Loucy (cell line): ENCODE measurements at regions not wholly inside any gene's neighbourhood (a gene's known extent, or its start where the extent isn't known, plus 50 kb on each side); places are given as distances from the start of the nearest gene placed in this dataset.

Source experiments
- H2AFZ ChIP-seq: fragments of 200-600 bp; sonication (generic); 2 replicates; pipeline ENCODE4 v1.6.0; 2016; ENCODE audit warnings: antibody characterized with exemption, mild to moderate bottlenecking, low read length, moderate library complexity
- H3F3A ChIP-seq: fragments of 200-600 bp; 2 replicates; pipeline ENCODE4 v1.6.0; 2016; ENCODE audit warnings: antibody characterized with exemption, low read depth, mild to moderate bottlenecking
- H3K27me3 ChIP-seq: fragments of 200-600 bp; sonication (generic); 2 replicates; pipeline ENCODE4 v1.6.1; 2014; ENCODE audit warnings: low read length, mild to moderate bottlenecking; ENCODE audit not compliant: insufficient read depth, poor library complexity, severe bottlenecking
- H3K36me3 ChIP-seq: fragments of 200-600 bp; sonication (generic); 2 replicates; pipeline ENCODE4 v1.6.1; 2016; ENCODE audit warnings: low read length; ENCODE audit not compliant: insufficient read depth
- H3K4me1 ChIP-seq: fragments of 200-600 bp; sonication (generic); 2 replicates; pipeline ENCODE4 v1.5.1; 2014; ENCODE audit warnings: low read length, mild to moderate bottlenecking; ENCODE audit not compliant: insufficient read depth, poor library complexity, severe bottlenecking
- H3K4me2 ChIP-seq: fragments of 200-600 bp; sonication (generic); 2 replicates; pipeline ENCODE4 v1.6.0; 2014; ENCODE audit warnings: antibody characterized with exemption, low read length, low read depth, mild to moderate bottlenecking; ENCODE audit not compliant: poor library complexity, severe bottlenecking
- H3K4me3 ChIP-seq: fragments of 200-600 bp; sonication (generic); 2 replicates; pipeline ENCODE4 v1.5.1; 2014; ENCODE audit warnings: low read length, mild to moderate bottlenecking, mixed read lengths; ENCODE audit not compliant: poor library complexity, severe bottlenecking
- H3K79me2 ChIP-seq: fragments of 200-600 bp; sonication (generic); 2 replicates; pipeline ENCODE4 v1.6.1; 2014; ENCODE audit warnings: low read length; ENCODE audit not compliant: insufficient read depth
- H3K9ac ChIP-seq: fragments of 200-600 bp; sonication (generic); 2 replicates; pipeline ENCODE4 v1.6.0; 2014; ENCODE audit warnings: mild to moderate bottlenecking, low read depth, low read length, moderate library complexity; ENCODE audit not compliant: poor library complexity, severe bottlenecking
- H3K9me2 ChIP-seq: fragments of 200-600 bp; sonication (generic); replicated peaks from 2 replicates; pipeline ENCODE4 v1.6.1; 2016; ENCODE audit warnings: low read depth, low read length, mixed read lengths
- H3K9me3 ChIP-seq: fragments of 200-600 bp; sonication (generic); 2 replicates; pipeline ENCODE4 v1.6.1; 2014; ENCODE audit warnings: mild to moderate bottlenecking, antibody characterized with exemption, low read length, low read depth; ENCODE audit not compliant: insufficient read depth
- H4K20me1 ChIP-seq: fragments of 200-600 bp; sonication (generic); 2 replicates; pipeline ENCODE4 v1.6.0; 2014; ENCODE audit warnings: antibody characterized with exemption, low read length, mild to moderate bottlenecking; ENCODE audit not compliant: insufficient read depth, poor library complexity, severe bottlenecking
- CTCF ChIP-seq: fragments of 200-600 bp; sonication (generic); conservative IDR thresholded peaks from 2 replicates; pipeline ENCODE4 v1.5.1; 2014; ENCODE audit warnings: mild to moderate bottlenecking, antibody characterized with exemption, low read length
- EZH2phosphoT487 ChIP-seq: fragments of 200-600 bp; IDR thresholded peaks from 2 replicates; pipeline ENCODE4 v1.6.1; 2018; ENCODE audit warnings: antibody characterized with exemption, mild to moderate bottlenecking, moderate library complexity, borderline replicate concordance

- Histone ChIP-seq H3K9me3 (no peaks in the 10 kb centered on the region), H3K36me3 (no peaks in the 10 kb centered on the region), H3K4me3 (no peak overlapping the region), H3F3A (no peaks in the 10 kb centered on the region), H3K9me2 (no peaks in the 10 kb centered on the region), H3K79me2 (no peaks in the 10 kb centered on the region), H3K27me3 (no peaks in the 10 kb centered on the region), H3K4me1 (no peaks in the 10 kb centered on the region), H3K4me2 (no peak overlapping the region), H3K9ac (no peak overlapping the region), H2AFZ (no peak overlapping the region), H4K20me1 (no peaks in the 10 kb centered on the region)
- TF ChIP-seq CTCF (no peak), EZH2phosphoT487 (no peak)
These were observed 419.8 kb upstream of the THBS1 start for GRCh38 chr15:39161096-39161495.

DNA sequence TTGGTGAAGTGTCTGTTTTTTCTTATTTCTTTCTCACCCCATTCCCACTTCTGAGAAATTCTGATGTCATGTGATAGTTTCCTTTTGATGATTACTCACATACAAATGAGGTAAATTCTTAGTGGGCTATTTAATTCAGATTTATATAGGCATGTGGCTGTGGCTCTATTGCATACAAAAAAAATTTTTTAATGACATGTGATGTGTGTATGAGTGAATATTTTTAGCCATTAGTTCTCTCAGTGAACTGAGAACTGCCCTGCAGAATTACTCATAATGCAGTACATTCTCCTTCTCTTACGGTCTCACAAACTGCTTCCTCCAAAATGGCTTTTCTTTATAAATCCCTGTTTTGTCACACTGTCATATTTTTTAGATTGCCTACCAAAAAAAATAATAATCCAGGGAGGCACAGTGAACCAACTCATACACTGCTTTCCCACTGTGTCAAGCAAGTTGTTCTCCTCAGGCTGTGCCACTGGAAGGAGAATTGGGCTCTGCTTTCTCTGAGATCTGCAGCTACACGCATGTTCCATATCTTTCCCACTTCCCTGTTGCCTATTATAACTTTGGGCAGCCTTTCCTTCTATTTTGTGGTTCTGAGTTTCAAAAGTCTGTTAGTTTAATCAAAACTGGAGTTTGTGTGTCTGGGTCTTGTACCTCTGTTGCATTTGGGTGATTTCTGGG is 415.7 kb upstream of the THBS1 start:
- Histone ChIP-seq H3K79me2 (no peaks in the 10 kb centered on the region), H3K36me3 (no peaks in the 10 kb centered on the region), H3K4me1 (no peaks in the 10 kb centered on the region), H3K4me3 (no peak overlapping the region), H3K9me2 (no peaks in the 10 kb centered on the region), H3K27me3 (no peaks in the 10 kb centered on the region), H3K9me3 (no peaks in the 10 kb centered on the region), H2AFZ (no peak overlapping the region), H3F3A (no peaks in the 10 kb centered on the region), H3K4me2 (no peak overlapping the region), H4K20me1 (no peaks in the 10 kb centered on the region), H3K9ac (no peak overlapping the region)
- TF ChIP-seq CTCF (no peak), EZH2phosphoT487 (no peak)

- Histone ChIP-seq H3F3A (no peaks in the 10 kb centered on the region), H3K4me3 (no peak overlapping the region), H3K27me3 (no peaks in the 10 kb centered on the region), H3K36me3 (no peaks in the 10 kb centered on the region), H4K20me1 (no peaks in the 10 kb centered on the region), H3K9ac (no peak overlapping the region), H3K9me2 (no peaks in the 10 kb centered on the region), H2AFZ (no peak overlapping the region), H3K4me1 (peaks cover 7% of the 10 kb centered on the region), H3K9me3 (no peaks in the 10 kb centered on the region), H3K79me2 (no peaks in the 10 kb centered on the region), H3K4me2 (no peak overlapping the region)
- no peak for TF ChIP-seq CTCF
- no peak for TF ChIP-seq EZH2phosphoT487
These were observed 413.5 kb upstream of the THBS1 start for GRCh38 chr15:39167164-39168058.
